ENCODE measurements at regions not wholly inside any gene's neighbourhood (a gene's known extent, or its start where the extent isn't known, plus 50 kb on each side); places are given as distances from the start of the nearest gene placed in this dataset.

DNA sequence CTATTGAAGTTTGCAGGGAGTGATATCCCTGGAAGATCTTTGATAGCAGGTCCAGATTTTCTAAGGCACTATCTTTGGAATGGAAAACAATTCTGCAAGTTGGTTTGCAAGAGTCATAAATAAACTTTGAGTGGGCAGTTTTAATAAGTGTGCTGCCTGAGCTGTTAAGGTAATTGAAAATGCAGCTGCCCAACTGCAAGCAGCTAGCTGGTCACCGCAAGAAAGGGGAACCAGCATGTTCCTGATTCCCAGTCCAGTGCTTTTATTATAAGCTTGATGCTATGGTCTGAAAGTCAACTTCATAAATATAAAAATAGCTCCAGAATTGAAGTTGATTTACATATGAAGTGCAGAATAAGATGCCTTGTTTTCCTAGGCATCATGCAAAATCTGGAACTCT, 308.4 kb downstream of the ZNF248 start:
- no peak overlapping the region for H3K27ac ChIP-seq (ENCODE audit: low read depth in 1 of 2, low read length in 2 of 2)
- TF ChIP-seq, protein P1, sequence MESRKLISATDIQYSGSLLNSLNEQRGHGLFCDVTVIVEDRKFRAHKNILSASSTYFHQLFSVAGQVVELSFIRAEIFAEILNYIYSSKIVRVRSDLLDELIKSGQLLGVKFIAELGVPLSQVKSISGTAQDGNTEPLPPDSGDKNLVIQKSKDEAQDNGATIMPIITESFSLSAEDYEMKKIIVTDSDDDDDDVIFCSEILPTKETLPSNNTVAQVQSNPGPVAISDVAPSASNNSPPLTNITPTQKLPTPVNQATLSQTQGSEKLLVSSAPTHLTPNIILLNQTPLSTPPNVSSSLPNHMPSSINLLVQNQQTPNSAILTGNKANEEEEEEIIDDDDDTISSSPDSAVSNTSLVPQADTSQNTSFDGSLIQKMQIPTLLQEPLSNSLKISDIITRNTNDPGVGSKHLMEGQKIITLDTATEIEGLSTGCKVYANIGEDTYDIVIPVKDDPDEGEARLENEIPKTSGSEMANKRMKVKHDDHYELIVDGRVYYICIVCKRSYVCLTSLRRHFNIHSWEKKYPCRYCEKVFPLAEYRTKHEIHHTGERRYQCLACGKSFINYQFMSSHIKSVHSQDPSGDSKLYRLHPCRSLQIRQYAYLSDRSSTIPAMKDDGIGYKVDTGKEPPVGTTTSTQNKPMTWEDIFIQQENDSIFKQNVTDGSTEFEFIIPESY (IDR thresholded peaks at IDR 0.05), result no peak
- TF ChIP-seq RAD21 (IDR thresholded peaks at IDR 0.05), result no peak
- TF ChIP-seq EGR1 (IDR thresholded peaks at IDR 0.05; ENCODE audit: low read depth in 2 of 2), result no peak
- no peak for TF ChIP-seq FOXA2 (IDR thresholded peaks at IDR 0.05)
- TF ChIP-seq SP1 (IDR thresholded peaks at IDR 0.05), result no peak
- TF ChIP-seq, protein P2, sequence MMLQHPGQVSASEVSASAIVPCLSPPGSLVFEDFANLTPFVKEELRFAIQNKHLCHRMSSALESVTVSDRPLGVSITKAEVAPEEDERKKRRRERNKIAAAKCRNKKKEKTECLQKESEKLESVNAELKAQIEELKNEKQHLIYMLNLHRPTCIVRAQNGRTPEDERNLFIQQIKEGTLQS (IDR thresholded peaks at IDR 0.05), result no peak
- TF ChIP-seq JUND (IDR thresholded peaks at IDR 0.05), result no peak
- TF ChIP-seq, protein P3, sequence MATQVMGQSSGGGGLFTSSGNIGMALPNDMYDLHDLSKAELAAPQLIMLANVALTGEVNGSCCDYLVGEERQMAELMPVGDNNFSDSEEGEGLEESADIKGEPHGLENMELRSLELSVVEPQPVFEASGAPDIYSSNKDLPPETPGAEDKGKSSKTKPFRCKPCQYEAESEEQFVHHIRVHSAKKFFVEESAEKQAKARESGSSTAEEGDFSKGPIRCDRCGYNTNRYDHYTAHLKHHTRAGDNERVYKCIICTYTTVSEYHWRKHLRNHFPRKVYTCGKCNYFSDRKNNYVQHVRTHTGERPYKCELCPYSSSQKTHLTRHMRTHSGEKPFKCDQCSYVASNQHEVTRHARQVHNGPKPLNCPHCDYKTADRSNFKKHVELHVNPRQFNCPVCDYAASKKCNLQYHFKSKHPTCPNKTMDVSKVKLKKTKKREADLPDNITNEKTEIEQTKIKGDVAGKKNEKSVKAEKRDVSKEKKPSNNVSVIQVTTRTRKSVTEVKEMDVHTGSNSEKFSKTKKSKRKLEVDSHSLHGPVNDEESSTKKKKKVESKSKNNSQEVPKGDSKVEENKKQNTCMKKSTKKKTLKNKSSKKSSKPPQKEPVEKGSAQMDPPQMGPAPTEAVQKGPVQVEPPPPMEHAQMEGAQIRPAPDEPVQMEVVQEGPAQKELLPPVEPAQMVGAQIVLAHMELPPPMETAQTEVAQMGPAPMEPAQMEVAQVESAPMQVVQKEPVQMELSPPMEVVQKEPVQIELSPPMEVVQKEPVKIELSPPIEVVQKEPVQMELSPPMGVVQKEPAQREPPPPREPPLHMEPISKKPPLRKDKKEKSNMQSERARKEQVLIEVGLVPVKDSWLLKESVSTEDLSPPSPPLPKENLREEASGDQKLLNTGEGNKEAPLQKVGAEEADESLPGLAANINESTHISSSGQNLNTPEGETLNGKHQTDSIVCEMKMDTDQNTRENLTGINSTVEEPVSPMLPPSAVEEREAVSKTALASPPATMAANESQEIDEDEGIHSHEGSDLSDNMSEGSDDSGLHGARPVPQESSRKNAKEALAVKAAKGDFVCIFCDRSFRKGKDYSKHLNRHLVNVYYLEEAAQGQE (IDR thresholded peaks at IDR 0.05), result no peak
- no peak for TF ChIP-seq YY1 (IDR thresholded peaks at IDR 0.05)
- peaks cover 0 to 2% (median 0%) of the 10 kb centered on the region in 4 donors for H3K9me3 ChIP-seq (ENCODE audit: control insufficient read depth in 4 of 4, low read length in 3 of 4)

DNA sequence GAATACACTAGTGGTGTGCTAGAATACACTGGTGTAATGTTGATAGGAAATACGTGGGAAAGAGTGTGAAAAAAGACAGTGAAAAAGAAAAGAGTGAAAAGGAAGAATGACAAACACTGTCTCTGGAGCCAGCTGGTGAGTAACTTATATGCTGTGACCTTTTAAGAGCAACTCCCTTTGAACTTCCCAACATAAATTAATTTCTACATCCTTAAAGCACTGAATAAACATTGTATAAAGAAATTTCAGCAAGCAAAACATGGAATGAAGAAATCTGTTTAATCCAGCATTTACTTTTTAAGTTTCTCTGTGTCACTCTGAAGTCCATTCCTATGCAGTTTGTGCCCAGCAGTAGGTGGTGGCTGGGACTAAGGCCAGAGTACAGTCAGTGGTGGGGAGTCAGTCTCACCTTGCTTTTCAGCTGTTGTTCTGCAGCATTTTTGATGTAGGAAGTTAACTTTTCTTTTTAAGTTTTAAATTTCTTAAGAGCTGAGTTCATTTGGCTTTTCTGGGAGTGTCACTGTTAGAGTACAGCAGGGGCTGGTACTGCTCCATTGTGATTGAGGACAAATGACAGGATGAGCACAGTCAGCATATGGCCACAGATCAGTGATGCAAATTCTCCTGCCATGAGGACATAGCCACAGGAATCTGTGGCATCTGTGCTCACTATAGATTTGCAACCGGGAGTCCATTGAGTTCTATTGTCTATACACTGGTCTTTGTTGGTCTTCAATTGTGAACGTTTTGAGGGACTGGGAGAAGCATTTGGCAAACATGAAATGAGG, 321.8 kb downstream of the ZNF248 start:
- no peaks in the 10 kb centered on the region for H3K27me3 ChIP-seq (ENCODE audit: control insufficient read depth in 4 of 4, insufficient read depth in 4 of 4, low read length in 3 of 4)
- H3K4me1 ChIP-seq (ENCODE audit: control insufficient read depth in 4 of 4, insufficient read depth in 4 of 4, low read length in 3 of 4), result no peaks in the 10 kb centered on the region
- 45% methylated on average over 3 of the region's 3 CpGs for WGBS
- H3K9me3 ChIP-seq (ENCODE audit: control insufficient read depth in 4 of 4, low read length in 3 of 4), result no peaks in the 10 kb centered on the region
- H3K9ac ChIP-seq (ENCODE audit: low read depth in 1 of 2, low read length in 2 of 2), result no peak overlapping the region
- TF ChIP-seq, protein P1 (IDR thresholded peaks at IDR 0.05), result no peak
- TF ChIP-seq HNF4G (IDR thresholded peaks at IDR 0.05) (no peak), RAD21 (IDR thresholded peaks at IDR 0.05) (no peak), NR2F2 (IDR thresholded peaks at IDR 0.05) (no peak)
- DNase-seq (ENCODE audit: low spot score), result no peak
- no peak overlapping the region for H3K27ac ChIP-seq (ENCODE audit: low read depth in 1 of 2, low read length in 2 of 2)
- no peaks in the 10 kb centered on the region for H3K36me3 ChIP-seq (ENCODE audit: control insufficient read depth in 4 of 4, insufficient read depth in 3 of 4, low read depth in 1 of 4, low read length in 3 of 4)
- no peak overlapping the region for H3K4me3 ChIP-seq (ENCODE audit: low read depth in 1 of 3, low read length in 3 of 3)

More for the DNA sequence above, 308.4 kb downstream of the ZNF248 start:
- H3K36me3 ChIP-seq (ENCODE audit: control insufficient read depth in 4 of 4, insufficient read depth in 3 of 4, low read depth in 1 of 4, low read length in 3 of 4), result no peaks in the 10 kb centered on the region
- no peak overlapping the region for H3K9ac ChIP-seq (ENCODE audit: low read depth in 1 of 2, low read length in 2 of 2)
- DNase-seq (ENCODE audit: low spot score), result no peak
- no peaks in the 10 kb centered on the region for H3K4me1 ChIP-seq (ENCODE audit: control insufficient read depth in 4 of 4, insufficient read depth in 4 of 4, low read length in 3 of 4)
- no peak overlapping the region for H3K4me3 ChIP-seq (ENCODE audit: low read depth in 1 of 3, low read length in 3 of 3)
- 77% methylated on average over 1 of the region's 1 CpG for WGBS
- no peaks in the 10 kb centered on the region for H3K27me3 ChIP-seq (ENCODE audit: control insufficient read depth in 4 of 4, insufficient read depth in 4 of 4, low read length in 3 of 4)

Measured in liver (tissue), 7 donors.